ENCODE measurements at regions not wholly inside any gene's neighbourhood (a gene's known extent, or its start where the extent isn't known, plus 50 kb on each side); places are given as distances from the start of the nearest gene placed in this dataset.

DNA sequence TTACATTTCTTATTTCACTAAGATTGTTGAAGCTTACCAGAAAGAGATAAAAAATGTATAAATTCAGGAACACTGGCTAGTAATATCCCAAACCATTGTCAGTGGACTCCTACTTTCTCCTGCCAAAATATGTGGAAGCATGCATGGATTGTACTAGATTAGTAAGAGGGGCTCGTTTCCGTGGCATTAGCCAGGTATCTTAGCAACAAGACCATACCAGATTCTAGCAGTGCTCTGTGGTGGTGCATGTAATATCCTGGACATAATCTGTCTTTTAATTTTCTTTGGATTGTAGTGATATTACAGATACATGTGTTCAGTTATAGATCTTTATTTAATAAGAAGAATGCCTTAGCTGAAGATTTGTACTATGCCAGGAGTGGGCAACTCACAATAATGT lies 371.9 kb upstream of the PITX2 start:
- WGBS (ENCODE audit: low lambda C conversion rate, missing lambda C conversion rate), result 59% methylated on average over 2 of the region's 2 CpGs
- H4K20me1 ChIP-seq (ENCODE audit: insufficient read depth, poor library complexity, severe bottlenecking), result no peaks in the 10 kb centered on the region
- TF ChIP-seq EZH2phosphoT487 (IDR thresholded peaks at IDR 0.05; ENCODE audit: low read depth, severe bottlenecking, unreplicated experiment) (no peak), EZH2 (IDR thresholded peaks at IDR 0.05; ENCODE audit: borderline replicate concordance) (no peak), CTCF (IDR thresholded peaks at IDR 0.05; ENCODE audit: poor library complexity) (no peak)
- H3K4me2 ChIP-seq, result no peak overlapping the region
- no peak overlapping the region for H3K4me3 ChIP-seq
- no peaks in the 10 kb centered on the region for H3K9me2 ChIP-seq (replicated peaks; ENCODE audit: insufficient read depth)
- H2AFZ ChIP-seq, result no peak overlapping the region
- no peak overlapping the region for H3K27ac ChIP-seq
- no peaks in the 10 kb centered on the region for H3K4me1 ChIP-seq (ENCODE audit: insufficient read depth)
- H3K36me3 ChIP-seq (replicated peaks; ENCODE audit: insufficient read depth, low read depth), result no peaks in the 10 kb centered on the region
- no peaks in the 10 kb centered on the region for H3K9me3 ChIP-seq (ENCODE audit: low read depth)
- DNase-seq (ENCODE audit: low spot score), result no peak
- no peaks in the 10 kb centered on the region for H3K79me2 ChIP-seq
- H3K27me3 ChIP-seq, result no peaks in the 10 kb centered on the region

DNA sequence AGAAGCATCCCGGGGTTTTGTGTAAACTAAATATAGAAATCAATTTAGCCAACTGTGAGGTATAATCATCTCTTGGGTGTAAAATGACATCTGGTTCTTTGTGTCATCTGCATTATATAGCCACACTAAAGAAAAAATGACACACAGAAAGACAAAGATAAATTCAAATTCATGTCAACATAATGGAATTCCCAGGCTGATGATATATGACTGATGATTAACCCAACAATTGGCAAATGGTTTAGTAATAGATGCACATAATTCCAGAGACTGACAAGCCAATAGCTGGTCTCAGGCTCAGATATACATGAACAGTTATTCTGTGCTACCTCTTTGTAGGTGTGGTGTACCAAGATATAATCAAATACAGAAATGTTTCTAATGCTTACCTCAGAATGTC lies 375.4 kb upstream of the PITX2 start:
- H3K9me3 ChIP-seq (ENCODE audit: low read depth), result no peaks in the 10 kb centered on the region
- no peaks in the 10 kb centered on the region for H3K9me2 ChIP-seq (replicated peaks; ENCODE audit: insufficient read depth)
- DNase-seq (ENCODE audit: low spot score), result no peak
- H3K27ac ChIP-seq, result no peak overlapping the region
- no peak overlapping the region for H2AFZ ChIP-seq
- no peak overlapping the region for H3K4me3 ChIP-seq
- no peak overlapping the region for H3K4me2 ChIP-seq
- no peak for TF ChIP-seq CTCF (IDR thresholded peaks at IDR 0.05; ENCODE audit: poor library complexity)
- no peak for TF ChIP-seq EZH2phosphoT487 (IDR thresholded peaks at IDR 0.05; ENCODE audit: low read depth, severe bottlenecking, unreplicated experiment)
- no peak for TF ChIP-seq EZH2 (IDR thresholded peaks at IDR 0.05; ENCODE audit: borderline replicate concordance)
- H4K20me1 ChIP-seq (ENCODE audit: insufficient read depth, poor library complexity, severe bottlenecking), result no peaks in the 10 kb centered on the region
- WGBS (ENCODE audit: low lambda C conversion rate, missing lambda C conversion rate), result 96% methylated on average over 1 of the region's 1 CpG
- no peaks in the 10 kb centered on the region for H3K4me1 ChIP-seq (ENCODE audit: insufficient read depth)
- no peaks in the 10 kb centered on the region for H3K27me3 ChIP-seq
- no peaks in the 10 kb centered on the region for H3K79me2 ChIP-seq
- H3K36me3 ChIP-seq (replicated peaks; ENCODE audit: insufficient read depth, low read depth), result no peaks in the 10 kb centered on the region

- Histone ChIP-seq H3K9me3 (ENCODE audit: low read depth) (no peaks in the 10 kb centered on the region), H3K79me2 (no peaks in the 10 kb centered on the region), H3K27ac (no peak overlapping the region), H3K36me3 (replicated peaks; ENCODE audit: insufficient read depth, low read depth) (no peaks in the 10 kb centered on the region), H3K4me3 (no peak overlapping the region), H3K4me2 (no peak overlapping the region), H3K4me1 (ENCODE audit: insufficient read depth) (no peaks in the 10 kb centered on the region), H3K9me2 (replicated peaks; ENCODE audit: insufficient read depth) (no peaks in the 10 kb centered on the region), H4K20me1 (ENCODE audit: insufficient read depth, poor library complexity, severe bottlenecking) (no peaks in the 10 kb centered on the region), H3K27me3 (no peaks in the 10 kb centered on the region), H2AFZ (no peak overlapping the region)
- TF ChIP-seq CTCF (IDR thresholded peaks at IDR 0.05; ENCODE audit: poor library complexity) (no peak), EZH2 (IDR thresholded peaks at IDR 0.05; ENCODE audit: borderline replicate concordance) (no peak), EZH2phosphoT487 (IDR thresholded peaks at IDR 0.05; ENCODE audit: low read depth, severe bottlenecking, unreplicated experiment) (no peak)
- DNase-seq (ENCODE audit: low spot score), result no peak
- WGBS (ENCODE audit: low lambda C conversion rate, missing lambda C conversion rate), result 97% methylated on average over 2 of the region's 2 CpGs
These were observed 388.6 kb upstream of the PITX2 start for GRCh38 chr4:111011458-111011857.

DNA sequence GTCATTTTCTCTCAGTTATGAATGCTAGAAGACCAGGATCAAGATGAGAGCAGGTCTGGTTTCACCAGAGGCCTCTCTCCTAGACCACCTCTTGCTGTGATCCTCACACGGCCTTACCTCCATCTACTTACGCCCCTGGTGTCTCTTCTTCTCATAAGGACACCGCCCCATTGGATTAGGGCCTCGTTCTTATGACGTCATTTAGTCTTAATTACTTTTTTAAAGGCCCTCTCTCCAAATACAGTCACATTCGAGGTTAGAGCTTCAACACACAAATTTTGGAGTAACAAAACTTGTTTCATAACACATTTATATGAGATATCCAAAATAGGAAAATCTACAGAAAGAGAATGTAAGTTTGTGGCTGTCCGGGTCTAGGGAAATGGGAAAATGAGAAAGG lies 391.0 kb upstream of the PITX2 start:
- Histone ChIP-seq H3K9me3 (ENCODE audit: low read depth) (no peaks in the 10 kb centered on the region), H3K27me3 (no peaks in the 10 kb centered on the region), H3K4me2 (no peak overlapping the region), H3K79me2 (no peaks in the 10 kb centered on the region), H4K20me1 (ENCODE audit: insufficient read depth, poor library complexity, severe bottlenecking) (no peaks in the 10 kb centered on the region), H2AFZ (no peak overlapping the region), H3K4me3 (no peak overlapping the region), H3K36me3 (replicated peaks; ENCODE audit: insufficient read depth, low read depth) (no peaks in the 10 kb centered on the region), H3K9me2 (replicated peaks; ENCODE audit: insufficient read depth) (no peaks in the 10 kb centered on the region), H3K27ac (no peak overlapping the region), H3K4me1 (ENCODE audit: insufficient read depth) (no peaks in the 10 kb centered on the region)
- WGBS (ENCODE audit: low lambda C conversion rate, missing lambda C conversion rate), result 92% methylated on average over 7 of the region's 7 CpGs
- TF ChIP-seq EZH2phosphoT487 (IDR thresholded peaks at IDR 0.05; ENCODE audit: low read depth, severe bottlenecking, unreplicated experiment), result no peak
- TF ChIP-seq CTCF (IDR thresholded peaks at IDR 0.05; ENCODE audit: poor library complexity), result no peak
- no peak for TF ChIP-seq EZH2 (IDR thresholded peaks at IDR 0.05; ENCODE audit: borderline replicate concordance)
- DNase-seq (ENCODE audit: low spot score), result no peak
